Heart left ventricle (tissue), 13 donors: ENCODE measurements at regions not wholly inside any gene's neighbourhood (a gene's known extent, or its start where the extent isn't known, plus 50 kb on each side); places are given as distances from the start of the nearest gene placed in this dataset.

Experiments
- POLR2A ChIP-seq, 2 donors: fragments of 450-650 bp; IDR thresholded peaks; one replicate each; pipeline ENCODE4 v1.6.1; 2017; ENCODE audit warnings: antibody characterized with exemption in 2 of 2, mild to moderate bottlenecking in 2 of 2, moderate library complexity in 2 of 2
- TF ChIP-seq, protein P1 (sequence below), 12 donors: fragments of 200-600 bp; sonication (generic) in 4 of 12; IDR thresholded peaks; one replicate each; pipeline versions ENCODE4 v1.5.0 to v1.8.0; 2018 to 2022; ENCODE audit warnings: antibody characterized with exemption in 12 of 12, mild to moderate bottlenecking in 5 of 12
- donor health status: ischemic (EF 13 %, LVEDD 7.1; RV severe dilation, severe dysfunction).
- donor health status: DM: no; HTN: yes; CAD: no.
- donor health status: DM: no; HTN: no; CAD: no.
- donor health status: ischemic (EF 25% LVEDD 6.9; RV normal size, moderate dysfunction).
- donor health status: ischemic (EF 25% LVEDD 5.7; RV mildly dilated, moderate dysfunction).
- donor health status: ischemic (EF 35%, LVEDD 5.7; RV mildly dilated, moderate dysfunction).
- donor health status: nonischemic (EF 11% LVEDD 7.7; RV severe dilation, severe dysfunction).
- donor health status: DM: yes; HTN: yes; CAD: no.
- donor health status: PGD.
- donor health status: ischemic (EF 29% LVEDD 5.4; RV normal size, mild dysfunction).
- donor health status: nonischemic (EF 23%, LVEDD 6.1; RV moderate dilation, normal function).

DNA sequence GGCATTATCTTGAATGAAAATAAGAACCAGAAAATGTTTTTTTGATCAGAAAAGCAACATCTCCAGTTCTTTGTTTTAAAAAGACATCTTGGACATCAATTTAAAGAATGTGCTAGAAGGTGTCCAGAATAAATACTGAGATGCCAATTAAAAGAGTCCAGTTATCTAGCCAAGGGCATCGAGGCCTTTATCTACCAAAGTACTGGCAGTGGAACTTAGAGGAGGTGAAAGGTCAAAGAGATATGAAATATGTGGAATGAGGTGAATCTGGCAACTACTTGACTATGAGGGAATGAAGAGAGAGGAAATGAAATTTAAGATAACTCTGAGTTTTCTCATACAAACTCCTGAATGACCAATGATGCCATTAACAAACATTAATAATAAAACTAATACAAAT is 154.3 kb upstream of the GNAI1 start:
- TF ChIP-seq, protein P1, sequence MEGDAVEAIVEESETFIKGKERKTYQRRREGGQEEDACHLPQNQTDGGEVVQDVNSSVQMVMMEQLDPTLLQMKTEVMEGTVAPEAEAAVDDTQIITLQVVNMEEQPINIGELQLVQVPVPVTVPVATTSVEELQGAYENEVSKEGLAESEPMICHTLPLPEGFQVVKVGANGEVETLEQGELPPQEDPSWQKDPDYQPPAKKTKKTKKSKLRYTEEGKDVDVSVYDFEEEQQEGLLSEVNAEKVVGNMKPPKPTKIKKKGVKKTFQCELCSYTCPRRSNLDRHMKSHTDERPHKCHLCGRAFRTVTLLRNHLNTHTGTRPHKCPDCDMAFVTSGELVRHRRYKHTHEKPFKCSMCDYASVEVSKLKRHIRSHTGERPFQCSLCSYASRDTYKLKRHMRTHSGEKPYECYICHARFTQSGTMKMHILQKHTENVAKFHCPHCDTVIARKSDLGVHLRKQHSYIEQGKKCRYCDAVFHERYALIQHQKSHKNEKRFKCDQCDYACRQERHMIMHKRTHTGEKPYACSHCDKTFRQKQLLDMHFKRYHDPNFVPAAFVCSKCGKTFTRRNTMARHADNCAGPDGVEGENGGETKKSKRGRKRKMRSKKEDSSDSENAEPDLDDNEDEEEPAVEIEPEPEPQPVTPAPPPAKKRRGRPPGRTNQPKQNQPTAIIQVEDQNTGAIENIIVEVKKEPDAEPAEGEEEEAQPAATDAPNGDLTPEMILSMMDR (IDR thresholded peaks at IDR 0.05): no peak
- TF ChIP-seq POLR2A (IDR thresholded peaks at IDR 0.05): no peak
